ENCODE measurements at regions not wholly inside any gene's neighbourhood (a gene's known extent, or its start where the extent isn't known, plus 50 kb on each side); places are given as distances from the start of the nearest gene placed in this dataset.

DNA sequence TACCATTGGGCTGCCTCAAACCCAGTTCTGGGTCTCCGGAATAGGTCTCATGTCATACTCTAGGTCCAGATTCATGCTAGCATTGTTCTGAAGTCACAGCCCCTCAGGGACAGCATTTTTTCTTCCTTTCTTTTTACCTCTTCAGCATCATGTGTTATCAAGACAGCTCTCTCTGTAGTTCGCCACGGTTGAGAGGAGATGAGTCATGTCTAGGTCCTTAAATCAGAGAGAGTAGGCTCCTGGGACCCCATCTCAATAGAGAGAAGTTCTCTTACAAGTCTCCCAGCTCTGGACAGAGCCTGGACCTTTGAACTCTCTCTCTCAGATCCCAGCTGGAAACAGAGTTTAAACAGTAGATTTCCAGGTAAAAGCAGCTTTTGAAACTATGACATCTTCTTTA is 332.4 kb upstream of the CD180 start:
- Histone ChIP-seq H4K20me1 (ENCODE audit: control insufficient read depth, insufficient read depth, insufficient read length) (no peaks in the 10 kb centered on the region), H3K23ac (ENCODE audit: insufficient read length, low read depth, low read length) (no peak overlapping the region), H3K27ac (ENCODE audit: insufficient read length, low read depth, low read length) (no peak overlapping the region), H3K56ac (ENCODE audit: insufficient read length, low read depth, low read length) (no peak overlapping the region), H2AK5ac (ENCODE audit: insufficient read length, low read length) (no peak overlapping the region), H3K4me2 (ENCODE audit: insufficient read depth, insufficient read length, low read length) (no peak overlapping the region), H2BK15ac (ENCODE audit: low read depth, low read length) (no peak overlapping the region), H3K14ac (ENCODE audit: insufficient read depth, low read length) (no peak overlapping the region), H3K18ac (ENCODE audit: insufficient read length, low read depth, low read length) (no peak overlapping the region), H3T11ph (ENCODE audit: low read length) (no peak overlapping the region), H3K9me3 (ENCODE audit: control insufficient read depth, low read depth, low read length) (no peaks in the 10 kb centered on the region), H3K23me2 (ENCODE audit: insufficient read length, low read depth, low read length, poor library complexity, severe bottlenecking) (no peaks in the 10 kb centered on the region), H2BK12ac (ENCODE audit: insufficient read length, low read depth, low read length) (no peak overlapping the region), H2BK5ac (ENCODE audit: insufficient read length, low read length) (no peak overlapping the region), H2AFZ (ENCODE audit: low read length) (no peak overlapping the region), H3K9ac (ENCODE audit: extremely low read depth, insufficient read length, low read length) (no peak overlapping the region), H3K27me3 (ENCODE audit: insufficient read depth, low read length) (no peaks in the 10 kb centered on the region), H3K79me2 (ENCODE audit: insufficient read depth, low read length) (no peaks in the 10 kb centered on the region), H4K91ac (ENCODE audit: insufficient read length, low read depth, low read length) (no peak overlapping the region), H3K4ac (ENCODE audit: low read depth, low read length) (no peak overlapping the region), H2BK20ac (ENCODE audit: low read depth, low read length, poor library complexity, severe bottlenecking) (no peak overlapping the region), H3K79me1 (ENCODE audit: insufficient read depth, low read depth, low read length, poor library complexity, severe bottlenecking) (no peaks in the 10 kb centered on the region), H3K4me1 (ENCODE audit: insufficient read depth, low read length) (no peaks in the 10 kb centered on the region), H4K5ac (ENCODE audit: insufficient read length, low read depth, low read length) (no peak overlapping the region), H2BK120ac (ENCODE audit: low read depth, low read length, poor library complexity, severe bottlenecking) (no peak overlapping the region), H4K8ac (replicated peaks; ENCODE audit: insufficient read length, low read depth, low read length) (no peak overlapping the region)
- H3K27ac Mint-ChIP-seq = no peak overlapping the region
- no peaks in the 10 kb centered on the region for H3K27me3 Mint-ChIP-seq (ENCODE audit: low read depth)
- DNase-seq = no peak
- peaks cover 21 to 25% of the 10 kb centered on the region in 2 experiments for H3K9me3 Mint-ChIP-seq
- H3K4me1 Mint-ChIP-seq = no peaks in the 10 kb centered on the region
- H3K36me3 Mint-ChIP-seq (ENCODE audit: insufficient read depth in 1 of 3, low read depth in 3 of 3) = peaks cover 6 to 17% (median 6%) of the 10 kb centered on the region in 3 experiments
- no CpG with 5 or more reads among the region's 3 CpGs for WGBS (ENCODE audit: extremely low coverage, insufficient read length, low lambda C conversion rate)
- no peak overlapping the region for H3K4me3 Mint-ChIP-seq
- TF ChIP-seq, protein P1, sequence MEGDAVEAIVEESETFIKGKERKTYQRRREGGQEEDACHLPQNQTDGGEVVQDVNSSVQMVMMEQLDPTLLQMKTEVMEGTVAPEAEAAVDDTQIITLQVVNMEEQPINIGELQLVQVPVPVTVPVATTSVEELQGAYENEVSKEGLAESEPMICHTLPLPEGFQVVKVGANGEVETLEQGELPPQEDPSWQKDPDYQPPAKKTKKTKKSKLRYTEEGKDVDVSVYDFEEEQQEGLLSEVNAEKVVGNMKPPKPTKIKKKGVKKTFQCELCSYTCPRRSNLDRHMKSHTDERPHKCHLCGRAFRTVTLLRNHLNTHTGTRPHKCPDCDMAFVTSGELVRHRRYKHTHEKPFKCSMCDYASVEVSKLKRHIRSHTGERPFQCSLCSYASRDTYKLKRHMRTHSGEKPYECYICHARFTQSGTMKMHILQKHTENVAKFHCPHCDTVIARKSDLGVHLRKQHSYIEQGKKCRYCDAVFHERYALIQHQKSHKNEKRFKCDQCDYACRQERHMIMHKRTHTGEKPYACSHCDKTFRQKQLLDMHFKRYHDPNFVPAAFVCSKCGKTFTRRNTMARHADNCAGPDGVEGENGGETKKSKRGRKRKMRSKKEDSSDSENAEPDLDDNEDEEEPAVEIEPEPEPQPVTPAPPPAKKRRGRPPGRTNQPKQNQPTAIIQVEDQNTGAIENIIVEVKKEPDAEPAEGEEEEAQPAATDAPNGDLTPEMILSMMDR (conservative IDR thresholded peaks at IDR 0.05) = no peak
